SJSA1 (cell line): ENCODE measurements at regions not wholly inside any gene's neighbourhood (a gene's known extent, or its start where the extent isn't known, plus 50 kb on each side); places are given as distances from the start of the nearest gene placed in this dataset.
A peak's percentile ranks its signal among the peaks of the same experiment; 100 is the strongest.

ENCODE experiments used
- DNase-seq, 2 experiments: peaks; one replicate each; pipeline ENCODE4 v3.0.0-alpha.2; 2015 to 2020; ENCODE audit warnings: low spot score in 2 of 2, low read depth in 1 of 2
- H3K27ac ChIP-seq: fragments of 250-450 bp; sonication (Bioruptor Pico); 2 replicates; pipeline ENCODE4 v1.5.1; 2020; ENCODE audit warnings: mild to moderate bottlenecking, moderate library complexity
- H3K27me3 ChIP-seq: fragments of 250-450 bp; sonication (Bioruptor Pico); replicated peaks from 2 replicates; pipeline ENCODE4 v1.5.1; 2020; ENCODE audit warnings: mild to moderate bottlenecking, moderate library complexity
- H3K36me3 ChIP-seq: fragments of 250-450 bp; sonication (Bioruptor Pico); 2 replicates; pipeline ENCODE4 v1.5.1; 2020; ENCODE audit warnings: mild to moderate bottlenecking
- H3K4me1 ChIP-seq: fragments of 250-450 bp; sonication (Bioruptor Pico); replicated peaks from 2 replicates; pipeline ENCODE4 v1.6.1; 2021; ENCODE audit warnings: mild to moderate bottlenecking
- H3K4me3 ChIP-seq: fragments of 250-450 bp; sonication (Bioruptor Pico); 2 replicates; pipeline ENCODE4 v1.5.1; 2020; ENCODE audit warnings: mild to moderate bottlenecking
- H3K9me3 ChIP-seq: fragments of 250-450 bp; sonication (Bioruptor Pico); replicated peaks from 2 replicates; pipeline ENCODE4 v1.5.1; 2020; ENCODE audit warnings: mild to moderate bottlenecking

DNA sequence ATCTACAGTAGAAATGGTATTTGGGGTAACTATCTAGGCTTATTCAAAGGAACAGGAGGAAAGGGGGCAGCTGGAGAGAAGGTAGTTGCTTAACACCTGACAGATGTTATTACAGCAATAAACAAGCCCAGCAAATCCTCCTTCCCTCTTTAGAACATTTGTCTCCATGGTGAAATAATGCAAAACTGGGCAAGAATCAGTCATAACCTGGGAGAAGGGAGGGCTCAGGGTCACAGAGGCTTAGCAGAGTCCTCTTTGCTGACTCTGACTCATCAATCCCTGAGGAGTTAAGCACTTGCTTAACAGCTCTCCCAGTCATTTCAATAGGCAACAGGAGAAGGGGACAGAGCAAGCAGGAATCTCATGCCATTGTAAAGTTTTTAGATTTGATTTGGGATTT is 230.3 kb downstream of the IBTK start:
- no peaks in the 10 kb centered on the region for H3K27me3 ChIP-seq
- H3K4me3 ChIP-seq: no peak overlapping the region
- peak; percentile 48 to 50 for DNase-seq
- peaks cover 46% of the 10 kb centered on the region for H3K4me1 ChIP-seq
- H3K36me3 ChIP-seq: no peaks in the 10 kb centered on the region
- H3K9me3 ChIP-seq: no peaks in the 10 kb centered on the region
- peak overlapping the region; percentile 42; the same call in 1 of the 2 replicates for H3K27ac ChIP-seq

DNA sequence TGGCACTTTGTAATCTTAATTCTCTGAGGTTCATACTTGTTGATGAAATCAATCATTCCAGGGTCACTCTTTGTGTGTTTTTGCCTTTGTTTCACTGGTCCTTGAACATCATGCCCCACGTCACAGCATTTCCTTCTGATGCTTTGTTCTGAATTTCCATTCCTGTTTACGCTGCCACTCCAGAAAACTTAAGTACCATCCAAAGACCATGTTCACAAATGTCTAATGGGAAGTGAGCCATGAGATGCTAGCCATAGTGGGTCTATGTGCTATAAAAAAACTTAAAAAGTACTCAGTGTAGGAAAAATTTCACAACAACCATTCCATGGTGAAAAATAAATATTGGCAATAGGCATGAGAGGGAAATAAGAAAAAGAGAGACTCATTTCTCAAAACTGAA is 232.0 kb downstream of the IBTK start:
- peaks cover 42% of the 10 kb centered on the region for H3K4me1 ChIP-seq
- DNase-seq: no peak
- H3K4me3 ChIP-seq: no peak overlapping the region
- no peaks in the 10 kb centered on the region for H3K9me3 ChIP-seq
- no peaks in the 10 kb centered on the region for H3K36me3 ChIP-seq
- H3K27me3 ChIP-seq: no peaks in the 10 kb centered on the region
- H3K27ac ChIP-seq: no peak overlapping the region

- Histone ChIP-seq H3K36me3 (no peaks in the 10 kb centered on the region), H3K27ac (peak overlapping the region; percentile 5; the same call in 1 of the 2 replicates), H3K9me3 (no peaks in the 10 kb centered on the region), H3K4me3 (no peak overlapping the region), H3K27me3 (no peaks in the 10 kb centered on the region), H3K4me1 (peaks cover 42% of the 10 kb centered on the region)
- DNase-seq: peak in 1 of 2 experiments; percentile 31
These were observed 232.5 kb downstream of the IBTK start for GRCh38 chr6:82015043-82015442.

DNA sequence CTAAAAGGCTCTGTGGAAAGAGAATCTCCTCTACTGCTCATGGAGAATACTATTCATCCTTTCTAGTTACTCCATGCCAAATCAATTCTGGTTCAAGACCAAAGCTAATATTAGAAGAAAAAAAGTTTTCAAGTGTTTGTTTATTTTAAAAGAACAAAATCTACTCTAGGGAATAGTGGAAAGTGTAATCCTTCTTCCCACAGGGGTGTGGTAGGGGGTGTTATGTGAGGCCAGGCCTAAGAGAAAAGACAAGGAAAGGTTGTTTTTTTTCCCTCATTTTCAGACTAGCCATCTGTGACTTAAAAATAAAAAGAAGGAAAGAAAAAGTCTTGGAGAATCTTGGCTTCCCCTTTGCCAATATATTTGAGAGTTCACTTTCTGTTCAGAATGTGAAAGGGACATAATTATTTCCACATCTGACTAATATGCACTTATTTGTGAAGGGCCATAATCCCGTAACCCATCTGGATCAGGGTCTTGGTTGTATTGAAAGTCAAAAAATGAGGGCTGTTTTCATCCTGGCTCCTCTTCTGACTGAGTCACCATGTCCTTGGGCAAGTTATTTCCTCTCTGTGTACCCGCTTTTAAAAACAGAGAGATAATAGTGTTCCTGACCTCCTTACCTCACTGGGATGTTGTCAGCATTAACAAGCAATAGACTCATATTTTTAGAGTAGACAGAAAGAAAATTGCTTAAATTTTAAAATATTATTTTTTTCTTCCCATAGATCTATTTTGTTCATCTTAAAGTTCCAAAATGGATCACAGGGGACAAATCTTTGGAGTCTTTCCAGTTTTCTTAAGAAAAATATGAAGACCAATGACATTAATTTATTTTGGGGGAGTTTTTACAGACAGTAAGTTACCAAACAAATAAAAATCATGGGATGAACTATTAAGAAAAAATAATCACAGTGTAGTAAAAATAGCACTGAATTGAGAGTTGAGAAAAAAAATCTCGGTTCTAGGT is 233.7 kb downstream of the IBTK start:
- Histone ChIP-seq H3K4me1 (peaks cover 42% of the 10 kb centered on the region), H3K36me3 (no peaks in the 10 kb centered on the region), H3K4me3 (no peak overlapping the region), H3K27me3 (no peaks in the 10 kb centered on the region), H3K9me3 (no peaks in the 10 kb centered on the region), H3K27ac (peak overlapping the region; percentile 5; the same call in 1 of the 2 replicates)
- peak in 1 of 2 experiments; percentile 34 for DNase-seq

- H3K9me3 ChIP-seq: no peaks in the 10 kb centered on the region
- H3K27me3 ChIP-seq: no peaks in the 10 kb centered on the region
- H3K4me1 ChIP-seq: no peaks in the 10 kb centered on the region
- DNase-seq: peak in 1 of 2 experiments; percentile 16
- H3K27ac ChIP-seq: no peak overlapping the region
- H3K4me3 ChIP-seq: no peak overlapping the region
- no peaks in the 10 kb centered on the region for H3K36me3 ChIP-seq
These were observed 241.4 kb downstream of the IBTK start for GRCh38 chr6:82006027-82006738.

DNA sequence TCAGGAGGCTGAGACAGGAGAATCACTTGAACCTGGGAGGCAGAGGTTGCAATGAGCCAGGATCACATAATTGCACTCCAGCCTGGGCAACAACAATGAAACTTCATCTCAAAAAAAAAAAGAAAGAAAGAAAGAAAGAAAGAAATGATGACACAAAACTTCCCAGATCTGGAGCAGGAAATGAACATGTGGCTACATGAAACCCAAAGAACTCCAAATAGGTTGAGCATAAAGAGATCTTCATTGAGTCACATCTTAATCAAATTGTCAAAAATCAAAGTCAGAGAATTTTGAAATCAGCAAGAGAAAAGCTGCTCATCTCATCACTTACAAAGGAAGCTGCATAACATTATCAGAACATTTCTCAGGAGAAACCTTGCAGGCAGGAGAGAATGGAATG is 247.0 kb downstream of the IBTK start:
- H3K4me1 ChIP-seq: peaks cover 40% of the 10 kb centered on the region
- H3K27ac ChIP-seq: no peak overlapping the region

GRCh38 chr6:81999826-82000225 is 247.3 kb upstream of the TENT5A start:
- Histone ChIP-seq H3K9me3 (no peaks in the 10 kb centered on the region), H3K4me1 (peaks cover 43% of the 10 kb centered on the region), H3K36me3 (no peaks in the 10 kb centered on the region), H3K27me3 (no peaks in the 10 kb centered on the region), H3K4me3 (no peak overlapping the region), H3K27ac (no peak overlapping the region)
- DNase-seq: peak in 1 of 2 experiments; percentile 19

More for the DNA sequence above, 247.0 kb downstream of the IBTK start:
- no peak for DNase-seq
- H3K27me3 ChIP-seq: no peaks in the 10 kb centered on the region
- H3K9me3 ChIP-seq: no peaks in the 10 kb centered on the region
- no peaks in the 10 kb centered on the region for H3K36me3 ChIP-seq
- H3K4me3 ChIP-seq: no peak overlapping the region

- no peaks in the 10 kb centered on the region for H3K36me3 ChIP-seq
- peaks cover 43% of the 10 kb centered on the region for H3K4me1 ChIP-seq
- no peaks in the 10 kb centered on the region for H3K27me3 ChIP-seq
- H3K27ac ChIP-seq: no peak overlapping the region
- H3K4me3 ChIP-seq: no peak overlapping the region
- H3K9me3 ChIP-seq: no peaks in the 10 kb centered on the region
- DNase-seq: no peak
These were observed 246.8 kb upstream of the TENT5A start for GRCh38 chr6:81999270-81999669.

DNA sequence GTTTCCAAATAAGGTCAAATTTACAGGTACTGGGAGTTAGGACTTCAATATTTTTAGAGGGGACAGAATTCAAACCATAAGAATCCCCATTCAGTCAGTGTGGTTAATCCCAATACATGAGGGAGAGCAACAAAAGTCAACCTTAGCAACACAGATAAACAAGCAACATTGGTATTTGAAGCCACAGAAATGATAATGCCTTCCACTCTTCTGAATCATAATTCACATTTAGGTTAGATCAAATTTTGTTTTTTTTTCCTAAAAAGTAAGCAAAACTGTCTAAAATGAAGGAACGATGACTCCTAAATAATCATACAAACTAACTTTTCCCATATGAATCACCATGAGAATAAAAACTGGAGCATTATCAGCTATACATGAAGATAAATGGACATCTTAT is 246.0 kb upstream of the TENT5A start:
- H3K27me3 ChIP-seq: no peaks in the 10 kb centered on the region
- peak overlapping the region; percentile 76 for H3K27ac ChIP-seq
- no peak overlapping the region for H3K4me3 ChIP-seq
- no peaks in the 10 kb centered on the region for H3K9me3 ChIP-seq
- H3K36me3 ChIP-seq: no peaks in the 10 kb centered on the region
- peaks cover 43% of the 10 kb centered on the region for H3K4me1 ChIP-seq
- peak in 1 of 2 experiments; percentile 38 for DNase-seq

DNA sequence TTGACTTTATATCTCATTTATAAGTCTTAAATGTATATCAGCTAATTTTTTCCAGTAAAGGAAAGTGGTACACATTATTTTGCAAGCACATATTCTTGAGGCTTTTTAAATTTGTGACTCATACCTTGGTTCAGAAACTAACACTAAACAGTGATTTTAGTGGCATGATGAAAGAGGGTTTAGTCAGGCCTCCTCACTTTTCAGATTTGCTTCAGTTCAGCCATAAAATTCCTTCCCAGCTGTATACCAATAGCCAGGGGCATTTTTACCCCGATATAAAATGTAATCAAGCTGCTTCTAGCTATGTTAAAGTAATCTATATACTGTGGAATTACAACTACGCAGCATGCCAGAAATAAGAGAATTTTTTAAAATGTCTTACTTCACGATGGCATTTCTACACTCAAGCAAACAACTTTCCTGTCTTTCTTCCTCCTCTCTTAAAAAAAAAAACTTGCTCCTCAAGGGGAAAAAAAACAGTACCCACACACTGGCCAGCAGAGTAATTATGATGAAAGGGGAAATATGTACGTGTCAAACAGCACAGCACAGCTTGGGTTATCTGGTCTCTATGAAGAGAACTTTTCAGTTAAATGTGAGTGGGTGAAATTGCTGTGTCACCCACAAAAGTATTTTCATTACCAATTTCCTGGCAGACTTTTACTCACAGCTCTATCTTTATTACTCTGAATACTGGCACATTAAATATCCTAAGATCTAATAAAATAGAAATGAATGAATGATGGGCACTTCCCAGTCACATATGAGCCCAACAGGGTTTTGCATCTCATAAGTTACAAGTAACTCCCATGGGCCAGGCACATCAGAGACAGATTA is 244.8 kb upstream of the TENT5A start:
- Histone ChIP-seq H3K4me3 (no peak overlapping the region), H3K36me3 (no peaks in the 10 kb centered on the region), H3K27ac (peak overlapping the region; percentile 76), H3K9me3 (no peaks in the 10 kb centered on the region), H3K4me1 (peaks cover 43% of the 10 kb centered on the region), H3K27me3 (no peaks in the 10 kb centered on the region)
- peak in 1 of 2 experiments; percentile 61 for DNase-seq

DNA sequence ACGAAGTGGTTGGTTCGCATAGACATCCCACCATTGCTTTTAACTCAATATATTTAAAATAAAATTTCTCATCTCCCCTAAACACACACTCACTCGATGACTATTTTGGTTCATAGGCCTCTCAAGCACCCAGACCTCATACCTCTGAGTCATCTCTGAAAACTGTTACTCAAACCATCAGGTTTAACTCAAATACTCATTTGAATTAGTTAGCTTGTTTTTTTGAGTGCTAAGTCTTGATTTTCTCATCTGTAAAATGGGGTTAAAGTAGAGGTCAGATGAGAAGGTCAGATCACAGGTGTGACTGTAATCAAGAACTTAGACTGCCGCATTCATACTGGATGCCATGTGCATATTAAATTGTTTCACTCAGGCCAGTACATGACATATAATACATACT is 243.9 kb upstream of the TENT5A start:
- peak overlapping the region; percentile 76 for H3K27ac ChIP-seq
- no peak overlapping the region for H3K4me3 ChIP-seq
- H3K36me3 ChIP-seq: no peaks in the 10 kb centered on the region
- H3K9me3 ChIP-seq: no peaks in the 10 kb centered on the region
- H3K27me3 ChIP-seq: no peaks in the 10 kb centered on the region
- peak in 1 of 2 experiments; percentile 33 for DNase-seq
- peaks cover 43% of the 10 kb centered on the region for H3K4me1 ChIP-seq

DNA sequence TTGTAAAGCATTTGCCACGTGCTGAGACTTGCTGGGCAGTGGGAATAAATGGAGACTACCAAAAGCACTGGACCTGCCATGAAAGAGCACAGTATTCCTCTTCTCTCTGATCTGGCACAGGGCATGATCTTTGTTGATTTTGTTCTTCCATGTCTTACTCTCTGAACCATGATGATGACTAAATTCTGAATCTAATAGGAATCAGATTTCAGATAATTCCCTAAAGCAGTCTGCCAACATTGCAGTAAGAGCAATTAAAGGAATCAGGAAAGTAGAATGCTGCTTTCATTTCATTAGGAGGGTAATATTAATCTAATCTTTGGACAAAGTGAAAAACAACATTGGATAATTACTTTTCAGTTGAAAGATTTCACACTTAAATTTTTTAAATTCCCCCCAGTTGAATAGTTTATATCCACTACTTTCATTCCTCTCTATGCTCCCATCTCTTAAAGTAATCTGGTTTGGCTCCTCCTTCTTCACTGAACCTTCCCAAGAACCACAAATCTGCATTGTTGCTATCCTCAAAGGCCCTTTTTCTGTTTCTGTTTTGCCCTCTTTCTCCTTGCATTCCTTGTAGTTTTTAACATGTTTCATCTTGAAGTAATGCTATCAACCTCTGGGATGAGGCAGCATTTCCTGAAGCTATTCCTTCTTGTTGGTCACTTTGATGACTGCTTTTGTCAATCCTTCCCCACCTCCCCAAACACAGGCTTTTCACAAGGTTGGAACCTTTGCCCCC is 243.2 kb upstream of the TENT5A start:
- peaks cover 43% of the 10 kb centered on the region for H3K4me1 ChIP-seq
- H3K36me3 ChIP-seq: no peaks in the 10 kb centered on the region
- no peaks in the 10 kb centered on the region for H3K27me3 ChIP-seq
- no peak overlapping the region for H3K4me3 ChIP-seq
- peak in 1 of 2 experiments; percentile 25 for DNase-seq
- H3K9me3 ChIP-seq: no peaks in the 10 kb centered on the region
- H3K27ac ChIP-seq: peak overlapping the region; percentile 76

DNA sequence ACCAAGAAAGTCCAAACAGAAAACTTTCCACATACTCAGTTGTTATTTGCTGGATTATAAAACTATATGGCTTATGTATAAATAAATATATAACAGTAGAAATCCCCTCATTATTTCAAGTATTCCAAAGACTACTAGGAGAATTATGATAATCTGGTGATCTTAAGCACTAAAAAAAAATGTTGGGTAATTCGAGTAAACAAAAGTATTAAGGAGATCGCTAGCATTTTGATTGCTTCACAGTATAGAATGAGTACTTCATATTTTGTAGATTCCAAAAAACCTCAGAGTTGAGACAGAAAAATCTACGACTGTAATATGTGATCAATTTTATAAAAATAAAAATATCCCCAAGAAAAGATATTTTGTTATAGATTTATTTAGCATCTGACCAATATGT is 236.4 kb upstream of the TENT5A start:
- H3K27ac ChIP-seq: no peak overlapping the region
- H3K36me3 ChIP-seq: no peaks in the 10 kb centered on the region
- no peak for DNase-seq
- H3K27me3 ChIP-seq: no peaks in the 10 kb centered on the region
- H3K4me3 ChIP-seq: no peak overlapping the region
- H3K9me3 ChIP-seq: no peaks in the 10 kb centered on the region
- H3K4me1 ChIP-seq: no peaks in the 10 kb centered on the region
